SKM-1 (cell line): ENCODE measurements at regions not wholly inside any gene's neighbourhood (a gene's known extent, or its start where the extent isn't known, plus 50 kb on each side); places are given as distances from the start of the nearest gene placed in this dataset.

Experiments
- DNase-seq: peaks from one replicate; lab custom pipeline; 2025; ENCODE audit not compliant: unreplicated experiment; lab: John Stamatoyannopoulos, UW

- no peak for DNase-seq
Observed at GRCh38 chr2:146868051-146868450, 976.8 kb upstream of the ACVR2A start.

- no peak for DNase-seq
Observed at GRCh38 chr2:146867477-146867986, 977.3 kb upstream of the ACVR2A start.

GRCh38 chr2:146853741-146854444 is 990.9 kb upstream of the ACVR2A start:
- no peak for DNase-seq

GRCh38 chr2:146852661-146853060 is 992.2 kb upstream of the ACVR2A start:
- no peak for DNase-seq

- no peak for DNase-seq
Observed at GRCh38 chr2:146850746-146851145, 994.1 kb upstream of the ACVR2A start.

GRCh38 chr2:146847846-146848245 is 997.0 kb upstream of the ACVR2A start:
- no peak for DNase-seq

- no peak for DNase-seq
Observed at GRCh38 chr2:146844226-146844990, 1000.4 kb upstream of the ACVR2A start.

GRCh38 chr2:146837857-146838256 is 1007.0 kb upstream of the ACVR2A start:
- DNase-seq: no peak

GRCh38 chr2:146826388-146826787 is 1018.4 kb upstream of the ACVR2A start:
- no peak for DNase-seq

GRCh38 chr2:146821836-146822316 is 1023.0 kb upstream of the ACVR2A start:
- DNase-seq: no peak

GRCh38 chr2:146820672-146821071 is 1024.2 kb upstream of the ACVR2A start:
- no peak for DNase-seq

- DNase-seq: no peak
Observed at GRCh38 chr2:146818122-146818521, 1026.7 kb upstream of the ACVR2A start.

- DNase-seq: no peak
Observed at GRCh38 chr2:146817613-146818012, 1027.2 kb upstream of the ACVR2A start.

- DNase-seq: no peak
Observed at GRCh38 chr2:146814971-146815370, 1029.9 kb upstream of the ACVR2A start.

- DNase-seq: no peak
Observed at GRCh38 chr2:146807568-146808168, 1037.2 kb upstream of the ACVR2A start.

- no peak for DNase-seq
Observed at GRCh38 chr2:146806364-146807005, 1038.3 kb upstream of the ACVR2A start.

- DNase-seq: no peak
Observed at GRCh38 chr2:146804288-146804687, 1040.5 kb upstream of the ACVR2A start.

GRCh38 chr2:146801886-146802285 is 1042.9 kb upstream of the ACVR2A start:
- DNase-seq: no peak

GRCh38 chr2:146786396-146786795 is 1058.4 kb upstream of the ACVR2A start:
- no peak for DNase-seq

GRCh38 chr2:146785101-146785500 is 1059.7 kb upstream of the ACVR2A start:
- no peak for DNase-seq

- no peak for DNase-seq
Observed at GRCh38 chr2:146784602-146785001, 1060.2 kb upstream of the ACVR2A start.
